HL-60 (cell line): ENCODE measurements at regions not wholly inside any gene's neighbourhood (a gene's known extent, or its start where the extent isn't known, plus 50 kb on each side); places are given as distances from the start of the nearest gene placed in this dataset.

Experiments
- DNase-seq, 2 experiments: peaks; one replicate each; pipeline ENCODE4 v3.0.0-alpha.2; 2010 to 2020; ENCODE audit warnings: low read depth in 1 of 2, low spot score in 1 of 2
- H3K27ac ChIP-seq: fragments of 250-450 bp; sonication (Bioruptor Pico); replicated peaks from 2 replicates; pipeline ENCODE4 v1.5.1; 2020; ENCODE audit warnings: mild to moderate bottlenecking, moderate library complexity
- H3K27me3 ChIP-seq: fragments of 250-450 bp; sonication (Bioruptor Pico); 2 replicates; pipeline ENCODE4 v1.5.1; 2021; ENCODE audit warnings: mild to moderate bottlenecking, moderate library complexity; ENCODE audit not compliant: insufficient read depth, poor library complexity, severe bottlenecking
- H3K4me3 ChIP-seq: replicated peaks from 2 replicates; pipeline ENCODE4 v1.5.1; 2011; ENCODE audit warnings: mild to moderate bottlenecking, control low read depth, low read length; ENCODE audit not compliant: insufficient read depth
- GABPA ChIP-seq: IDR thresholded peaks from 2 replicates; pipeline ENCODE4 v1.6.1; 2012; ENCODE audit warnings: low read depth
- POLR2AphosphoS5 ChIP-seq: IDR thresholded peaks from 2 replicates; pipeline ENCODE4 v1.6.1; 2012; ENCODE audit warnings: low read depth
- REST ChIP-seq: IDR thresholded peaks from 2 replicates; pipeline ENCODE4 v1.6.1; 2012; ENCODE audit warnings: low read depth; ENCODE audit not compliant: insufficient replicate concordance
- SPI1 ChIP-seq: IDR thresholded peaks from 2 replicates; pipeline ENCODE4 v1.6.1; 2012; ENCODE audit warnings: low read depth, mild to moderate bottlenecking, borderline replicate concordance
- TF ChIP-seq, protein P1 (sequence below): IDR thresholded peaks from one replicate; pipeline ENCODE4 v1.5.1; 2011; ENCODE audit warnings: low read length, control low read depth, inconsistent platforms; ENCODE audit not compliant: insufficient read depth

- Histone ChIP-seq H3K27ac (no peak overlapping the region), H3K27me3 (no peaks in the 10 kb centered on the region), H3K4me3 (no peak overlapping the region)
- TF ChIP-seq REST, result no peak
- no peak for TF ChIP-seq POLR2AphosphoS5
- TF ChIP-seq, protein P1, sequence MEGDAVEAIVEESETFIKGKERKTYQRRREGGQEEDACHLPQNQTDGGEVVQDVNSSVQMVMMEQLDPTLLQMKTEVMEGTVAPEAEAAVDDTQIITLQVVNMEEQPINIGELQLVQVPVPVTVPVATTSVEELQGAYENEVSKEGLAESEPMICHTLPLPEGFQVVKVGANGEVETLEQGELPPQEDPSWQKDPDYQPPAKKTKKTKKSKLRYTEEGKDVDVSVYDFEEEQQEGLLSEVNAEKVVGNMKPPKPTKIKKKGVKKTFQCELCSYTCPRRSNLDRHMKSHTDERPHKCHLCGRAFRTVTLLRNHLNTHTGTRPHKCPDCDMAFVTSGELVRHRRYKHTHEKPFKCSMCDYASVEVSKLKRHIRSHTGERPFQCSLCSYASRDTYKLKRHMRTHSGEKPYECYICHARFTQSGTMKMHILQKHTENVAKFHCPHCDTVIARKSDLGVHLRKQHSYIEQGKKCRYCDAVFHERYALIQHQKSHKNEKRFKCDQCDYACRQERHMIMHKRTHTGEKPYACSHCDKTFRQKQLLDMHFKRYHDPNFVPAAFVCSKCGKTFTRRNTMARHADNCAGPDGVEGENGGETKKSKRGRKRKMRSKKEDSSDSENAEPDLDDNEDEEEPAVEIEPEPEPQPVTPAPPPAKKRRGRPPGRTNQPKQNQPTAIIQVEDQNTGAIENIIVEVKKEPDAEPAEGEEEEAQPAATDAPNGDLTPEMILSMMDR, result no peak
- no peak for TF ChIP-seq SPI1
- TF ChIP-seq GABPA, result no peak
- DNase-seq, result no peak
Measured at GRCh38 chr10:78953113-78953798, 115.5 kb upstream of the ZMIZ1 start.

- Histone ChIP-seq H3K4me3 (no peak overlapping the region), H3K27ac (no peak overlapping the region), H3K27me3 (no peaks in the 10 kb centered on the region)
- TF ChIP-seq POLR2AphosphoS5 (no peak), GABPA (no peak), REST (no peak), SPI1 (no peak)
- TF ChIP-seq, protein P1, result no peak
- no peak for DNase-seq
Measured at GRCh38 chr10:78953799-78954297, 114.9 kb upstream of the ZMIZ1 start.

DNA sequence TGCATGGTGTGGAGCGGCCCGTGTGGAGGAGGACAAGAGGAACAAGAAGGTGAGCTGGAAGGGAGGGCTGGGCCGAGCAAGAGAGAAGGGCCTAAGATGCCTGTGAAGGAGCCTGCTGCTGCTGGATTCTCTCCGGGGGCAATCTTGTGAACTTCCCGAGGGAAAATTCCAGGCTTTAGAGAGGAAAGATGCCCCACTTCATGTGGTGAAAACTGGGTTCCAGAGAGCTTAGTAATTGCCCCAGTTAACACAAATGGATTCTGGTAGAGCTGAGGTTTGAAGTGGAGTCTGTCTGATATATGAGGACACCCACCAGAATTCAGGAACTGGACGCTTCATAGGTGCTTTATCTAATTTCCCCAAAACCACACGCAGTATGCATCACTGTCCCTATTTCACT, 114.1 kb upstream of the ZMIZ1 start:
- no peak overlapping the region for H3K27ac ChIP-seq
- no peak for TF ChIP-seq REST
- TF ChIP-seq, protein P1, result no peak
- no peak for DNase-seq
- no peak overlapping the region for H3K4me3 ChIP-seq
- no peaks in the 10 kb centered on the region for H3K27me3 ChIP-seq
